Colonic mucosa (tissue), 4 donors: ENCODE measurements at regions not wholly inside any gene's neighbourhood (a gene's known extent, or its start where the extent isn't known, plus 50 kb on each side); places are given as distances from the start of the nearest gene placed in this dataset.

Source experiments
- DNase-seq: peaks from one replicate; pipeline ENCODE4 v3.0.0-alpha.2; 2020
- H3K27ac ChIP-seq: fragments of 200-600 bp; one replicate; pipeline ENCODE4 v1.8.0; 2021
- H3K27me3 ChIP-seq: fragments of 200-600 bp; one replicate; pipeline ENCODE4 v1.8.0; 2021
- H3K36me3 ChIP-seq: fragments of 200-600 bp; one replicate; pipeline ENCODE4 v1.8.0; 2021
- H3K4me1 ChIP-seq: fragments of 200-600 bp; one replicate; pipeline ENCODE4 v1.8.0; 2021; ENCODE audit warnings: mild to moderate bottlenecking
- H3K4me3 ChIP-seq: fragments of 200-600 bp; one replicate; pipeline ENCODE4 v1.8.0; 2021
- H3K9ac ChIP-seq, 2 donors: one replicate each; pipeline ENCODE4 v1.7.0; 2013; ENCODE audit warnings: control low read depth in 2 of 2, low read depth in 2 of 2, low read length in 2 of 2
- H3K9me3 ChIP-seq: fragments of 200-600 bp; one replicate; pipeline ENCODE4 v1.8.0; 2021
- CTCF ChIP-seq: fragments of 200-600 bp; IDR thresholded peaks from one replicate; pipeline ENCODE4 v1.8.0; 2022; ENCODE audit warnings: antibody characterized with exemption, mild to moderate bottlenecking
- intact Hi-C: fragments of 100-400 bp; cut with DNase I; formaldehyde crosslinking; loops from one replicate; pipeline ENCODE4 v1.14.1; 2022
- donor health status: healthy.
- donor health status: DM: no; HTN: no; CAD: no.
- donor health status: DM: no; HTN: no; CAD: no.

GRCh38 chr2:66382091-66382490, 52.8 kb upstream of the MEIS1 start:
- TF ChIP-seq CTCF: no peak
- H3K9me3 ChIP-seq: no peaks in the 10 kb centered on the region
- no peak overlapping the region for H3K4me3 ChIP-seq
- H3K4me1 ChIP-seq: no peaks in the 10 kb centered on the region
- no peaks in the 10 kb centered on the region for H3K27me3 ChIP-seq
- H3K9ac ChIP-seq: no peak overlapping the region
- no peaks in the 10 kb centered on the region for H3K36me3 ChIP-seq
- H3K27ac ChIP-seq: no peak overlapping the region
- intact Hi-C loops: no loop called here
- no peak for DNase-seq

- no peak for DNase-seq
- intact Hi-C loops: no loop called here
- Histone ChIP-seq H3K9ac (no peak overlapping the region), H3K36me3 (no peaks in the 10 kb centered on the region), H3K9me3 (no peaks in the 10 kb centered on the region), H3K4me1 (no peaks in the 10 kb centered on the region), H3K4me3 (no peak overlapping the region), H3K27me3 (no peaks in the 10 kb centered on the region), H3K27ac (no peak overlapping the region)
- no peak for TF ChIP-seq CTCF
Measured at GRCh38 chr2:66379473-66379872, 55.5 kb upstream of the MEIS1 start.

- Histone ChIP-seq H3K27ac (no peak overlapping the region), H3K9me3 (no peaks in the 10 kb centered on the region), H3K27me3 (no peaks in the 10 kb centered on the region), H3K9ac (no peak overlapping the region), H3K4me3 (no peak overlapping the region), H3K4me1 (no peaks in the 10 kb centered on the region), H3K36me3 (no peaks in the 10 kb centered on the region)
- intact Hi-C loops: no loop called here
- no peak for DNase-seq
- TF ChIP-seq CTCF: no peak
Measured at GRCh38 chr2:66377832-66378231, 57.1 kb upstream of the MEIS1 start.

GRCh38 chr2:66370824-66371223, 64.1 kb upstream of the MEIS1 start:
- intact Hi-C loops: no loop called here
- Histone ChIP-seq H3K27me3 (no peaks in the 10 kb centered on the region), H3K9me3 (no peaks in the 10 kb centered on the region), H3K4me3 (no peak overlapping the region), H3K4me1 (no peaks in the 10 kb centered on the region), H3K9ac (no peak overlapping the region), H3K27ac (no peak overlapping the region), H3K36me3 (no peaks in the 10 kb centered on the region)
- DNase-seq: no peak
- no peak for TF ChIP-seq CTCF

- no peak for DNase-seq
- TF ChIP-seq CTCF: no peak
- Histone ChIP-seq H3K36me3 (no peaks in the 10 kb centered on the region), H3K9ac (no peak overlapping the region), H3K4me3 (no peak overlapping the region), H3K9me3 (no peaks in the 10 kb centered on the region), H3K27me3 (no peaks in the 10 kb centered on the region), H3K27ac (no peak overlapping the region), H3K4me1 (no peaks in the 10 kb centered on the region)
- intact Hi-C loops: no loop called here
Measured at GRCh38 chr2:66366619-66367018, 68.3 kb upstream of the MEIS1 start.
